NCI-H82 treated with DMSO at 0.1 percent for 48 hours (cell line): ENCODE measurements at regions not wholly inside any gene's neighbourhood (a gene's known extent, or its start where the extent isn't known, plus 50 kb on each side); places are given as distances from the start of the nearest gene placed in this dataset.

ENCODE experiments used
- DNase-seq: peaks from one replicate; lab custom pipeline; 2025; ENCODE audit not compliant: unreplicated experiment; lab: John Stamatoyannopoulos, UW

- DNase-seq: no peak
Observed at GRCh38 chr3:110181226-110181625, 843.9 kb upstream of the DPPA4 start.

- no peak for DNase-seq
Observed at GRCh38 chr3:110184536-110184935, 847.2 kb upstream of the DPPA4 start.

GRCh38 chr3:110193074-110193473 lies 855.7 kb upstream of the DPPA4 start:
- no peak for DNase-seq

- DNase-seq: no peak
Observed at GRCh38 chr3:110198717-110199587, 861.6 kb upstream of the DPPA4 start.

- DNase-seq: no peak
Observed at GRCh38 chr3:110199588-110199943, 862.2 kb upstream of the DPPA4 start.

- DNase-seq: no peak
Observed at GRCh38 chr3:110210086-110210660, 861.4 kb upstream of the NECTIN3 start.

- DNase-seq: no peak
Observed at GRCh38 chr3:110226645-110227044, 845.0 kb upstream of the NECTIN3 start.

- DNase-seq: no peak
Observed at GRCh38 chr3:110227991-110228390, 843.6 kb upstream of the NECTIN3 start.

- no peak for DNase-seq
Observed at GRCh38 chr3:110234831-110235230, 836.8 kb upstream of the NECTIN3 start.

GRCh38 chr3:110236976-110237610 lies 834.5 kb upstream of the NECTIN3 start:
- no peak for DNase-seq

GRCh38 chr3:110243081-110243480 lies 828.5 kb upstream of the NECTIN3 start:
- DNase-seq: peak; percentile 65

GRCh38 chr3:110246796-110247376 lies 824.7 kb upstream of the NECTIN3 start:
- no peak for DNase-seq

GRCh38 chr3:110248666-110249065 lies 823.0 kb upstream of the NECTIN3 start:
- no peak for DNase-seq

GRCh38 chr3:110253794-110254193 lies 817.8 kb upstream of the NECTIN3 start:
- DNase-seq: no peak

GRCh38 chr3:110254591-110254990 lies 817.0 kb upstream of the NECTIN3 start:
- DNase-seq: no peak

GRCh38 chr3:110261141-110261540 lies 810.5 kb upstream of the NECTIN3 start:
- DNase-seq: no peak

- DNase-seq: no peak
Observed at GRCh38 chr3:110262896-110263295, 808.7 kb upstream of the NECTIN3 start.

GRCh38 chr3:110265302-110265701 lies 806.3 kb upstream of the NECTIN3 start:
- DNase-seq: no peak

GRCh38 chr3:110267304-110267845 lies 804.2 kb upstream of the NECTIN3 start:
- no peak for DNase-seq

- no peak for DNase-seq
Observed at GRCh38 chr3:110272525-110272924, 799.1 kb upstream of the NECTIN3 start.

- no peak for DNase-seq
Observed at GRCh38 chr3:110291886-110292501, 779.6 kb upstream of the NECTIN3 start.
